ENCODE measurements at regions not wholly inside any gene's neighbourhood (a gene's known extent, or its start where the extent isn't known, plus 50 kb on each side); places are given as distances from the start of the nearest gene placed in this dataset.

GRCh38 chr10:60441515-60441914 is 51.8 kb upstream of the ANK3 start (continued):
- TF ChIP-seq RAD21 (CRISPR knock-in tag; conservative IDR thresholded peaks at IDR 0.05 in 1 of 2, IDR thresholded peaks at IDR 0.05 in 1 of 2) (peak; percentile 50 to 67), CTCF (IDR thresholded peaks at IDR 0.05 in 2 of 3, conservative IDR thresholded peaks at IDR 0.05 in 1 of 3; ENCODE audit: insufficient read depth in 2 of 3, low read depth in 1 of 3, low read length in 3 of 3) (peak in 2 of 3 experiments; percentile 19 to 63; a peak in 3 of 6 replicates), ZNF75A (CRISPR knock-in tag; IDR thresholded peaks at IDR 0.05) (no peak), SRF (CRISPR knock-in tag; IDR thresholded peaks at IDR 0.05) (no peak), SMARCE1 (IDR thresholded peaks at IDR 0.05) (no peak), PKNOX1 (IDR thresholded peaks at IDR 0.05) (no peak), ZFP1 (CRISPR knock-in tag; IDR thresholded peaks at IDR 0.05) (no peak), ZNF592 (IDR thresholded peaks at IDR 0.05) (no peak), ARID2 (IDR thresholded peaks at IDR 0.05) (no peak), CTCFL (IDR thresholded peaks at IDR 0.05; ENCODE audit: borderline replicate concordance, insufficient read depth, low read depth, low read length, poor library complexity, severe bottlenecking) (no peak), TRIM25 (IDR thresholded peaks at IDR 0.05; ENCODE audit: borderline replicate concordance) (no peak)
